Activated T-cell treated with anti-CD3 and anti-CD28 coated beads, Interleukin-2, amount 50 U/mL, for 4 hours (primary cell): ENCODE measurements at regions not wholly inside any gene's neighbourhood (a gene's known extent, or its start where the extent isn't known, plus 50 kb on each side); places are given as distances from the start of the nearest gene placed in this dataset.
"Not testable (repeated sequence)": the region's sequence is repeated elsewhere in the genome, so short reads cannot be mapped to it uniquely, and the experiment has no call there.

ENCODE experiments used
- ATAC-seq, 2 donors: fragments of 200-7000 bp; cut with Tn5 transposase; one replicate each; pipeline ENCODE4 v1.10.0; 2021
- DNase-seq: peaks from one replicate; pipeline ENCODE4 v3.0.0-alpha.2; 2020
- H3K27me3 Mint-ChIP-seq: one replicate; pipeline ENCODE4 v1.8.0; 2021; ENCODE audit warnings: low read depth, mixed read lengths
- H3K36me3 Mint-ChIP-seq: one replicate; pipeline ENCODE4 v1.8.0; 2022; ENCODE audit warnings: mixed read lengths; ENCODE audit not compliant: insufficient read depth
- H3K4me1 Mint-ChIP-seq: one replicate; pipeline ENCODE4 v1.8.0; 2021; ENCODE audit warnings: low read depth, mixed read lengths
- H3K4me3 Mint-ChIP-seq: one replicate; pipeline ENCODE4 v1.8.0; 2021; ENCODE audit warnings: mild to moderate bottlenecking, moderate library complexity, mixed read lengths
- H3K9me3 Mint-ChIP-seq: one replicate; pipeline ENCODE4 v1.8.0; 2021; ENCODE audit warnings: mixed read lengths

- not testable (repeated sequence) for DNase-seq, H3K4me1 Mint-ChIP-seq, H3K27me3 Mint-ChIP-seq, H3K4me3 Mint-ChIP-seq, ATAC-seq
- Mint-ChIP-seq H3K9me3 (peaks cover 83% of the 10 kb centered on the region), H3K36me3 (peaks cover 19% of the 10 kb centered on the region)
Measured at GRCh38 chr22:10722804-10723203, 4805.2 kb upstream of the OR11H1 start.

DNA sequence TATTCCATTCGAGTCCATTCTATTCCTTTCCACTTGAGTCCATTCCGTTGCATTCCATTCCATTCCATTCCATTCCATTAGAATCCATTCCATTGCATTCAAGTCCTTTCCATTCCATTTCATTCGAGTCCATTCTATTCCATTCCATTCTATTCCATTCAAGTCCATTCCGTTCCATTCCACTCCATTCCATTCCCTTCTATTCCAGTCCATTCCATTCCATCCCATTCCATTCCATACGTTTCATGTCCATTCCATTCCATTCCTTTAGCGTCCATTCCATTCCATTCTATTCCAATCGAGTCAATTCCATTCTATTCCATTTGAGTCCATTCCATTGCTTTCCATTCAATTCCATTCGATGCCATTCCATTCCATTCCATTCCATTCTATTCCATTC is 4804.0 kb upstream of the OR11H1 start:
- not testable (repeated sequence) for H3K4me1 Mint-ChIP-seq, ATAC-seq, H3K27me3 Mint-ChIP-seq, DNase-seq, H3K4me3 Mint-ChIP-seq
- Mint-ChIP-seq H3K9me3 (peaks cover 84% of the 10 kb centered on the region), H3K36me3 (peaks cover 24% of the 10 kb centered on the region)

DNA sequence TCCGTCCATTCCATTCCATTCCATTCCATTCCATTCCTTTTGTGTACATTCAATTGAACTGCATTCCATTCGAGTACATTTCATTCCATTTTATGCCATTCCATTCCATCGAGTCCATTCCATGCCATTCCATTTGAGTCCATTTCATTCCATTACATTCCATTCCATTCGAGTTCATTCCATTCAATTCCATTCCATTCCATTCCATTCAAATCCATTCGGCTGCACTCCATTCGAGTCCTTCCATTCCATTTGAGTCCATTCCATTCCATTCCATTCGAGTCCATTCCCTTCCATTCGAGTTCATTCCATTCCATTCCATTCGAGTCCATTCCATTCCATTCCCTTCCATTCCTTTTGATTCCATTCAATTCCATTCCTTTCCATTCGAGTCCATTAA is 4800.6 kb upstream of the OR11H1 start:
- Mint-ChIP-seq H3K9me3 (peaks cover 73% of the 10 kb centered on the region), H3K4me3 (no peak overlapping the region), H3K36me3 (peaks cover 24% of the 10 kb centered on the region), H3K4me1 (no peaks in the 10 kb centered on the region), H3K27me3 (no peaks in the 10 kb centered on the region)
- ATAC-seq (no peak), DNase-seq (no peak)

DNA sequence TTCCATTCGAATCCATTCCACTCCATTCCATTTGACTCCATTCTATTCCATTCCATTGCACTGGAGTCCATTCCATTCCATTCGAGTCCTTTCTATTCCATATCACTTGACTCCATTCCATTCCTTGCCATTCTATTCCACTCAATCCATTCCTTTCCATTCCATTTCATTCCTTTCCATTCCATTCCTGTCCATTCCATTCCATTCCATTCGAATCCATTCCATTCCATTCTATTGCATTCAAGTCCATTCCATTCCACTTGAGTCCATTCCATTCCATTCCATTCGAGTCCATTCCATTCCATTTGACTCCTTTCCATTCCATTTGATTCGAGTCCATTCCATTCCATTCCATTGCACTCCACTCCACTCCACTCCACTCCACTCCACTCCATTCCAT is 4798.0 kb upstream of the OR11H1 start:
- ATAC-seq, H3K4me1 Mint-ChIP-seq, H3K27me3 Mint-ChIP-seq, DNase-seq, H3K4me3 Mint-ChIP-seq: not testable (repeated sequence)
- Mint-ChIP-seq H3K9me3 (peaks cover 56% of the 10 kb centered on the region), H3K36me3 (peaks cover 14% of the 10 kb centered on the region)

DNA sequence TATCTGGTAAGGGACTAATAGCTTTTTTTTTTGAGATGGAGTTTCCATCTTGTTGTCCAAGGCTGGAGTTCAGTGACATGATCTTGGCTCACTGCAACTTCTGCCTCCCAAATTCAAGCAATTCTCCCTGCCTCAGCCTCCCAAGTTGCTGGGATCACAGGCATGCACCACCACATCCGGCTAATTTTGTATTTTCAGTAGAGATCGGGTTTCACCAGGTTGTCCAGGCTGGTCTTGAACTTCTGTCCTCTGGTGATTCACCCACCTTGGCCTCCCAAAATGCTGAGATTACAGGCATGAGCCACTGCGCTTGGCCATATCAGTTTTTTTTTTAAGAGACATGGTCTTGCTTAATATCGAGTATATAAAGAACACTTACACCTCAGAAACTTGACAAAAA is 4797.3 kb upstream of the OR11H1 start:
- ATAC-seq = not testable (repeated sequence)

DNA sequence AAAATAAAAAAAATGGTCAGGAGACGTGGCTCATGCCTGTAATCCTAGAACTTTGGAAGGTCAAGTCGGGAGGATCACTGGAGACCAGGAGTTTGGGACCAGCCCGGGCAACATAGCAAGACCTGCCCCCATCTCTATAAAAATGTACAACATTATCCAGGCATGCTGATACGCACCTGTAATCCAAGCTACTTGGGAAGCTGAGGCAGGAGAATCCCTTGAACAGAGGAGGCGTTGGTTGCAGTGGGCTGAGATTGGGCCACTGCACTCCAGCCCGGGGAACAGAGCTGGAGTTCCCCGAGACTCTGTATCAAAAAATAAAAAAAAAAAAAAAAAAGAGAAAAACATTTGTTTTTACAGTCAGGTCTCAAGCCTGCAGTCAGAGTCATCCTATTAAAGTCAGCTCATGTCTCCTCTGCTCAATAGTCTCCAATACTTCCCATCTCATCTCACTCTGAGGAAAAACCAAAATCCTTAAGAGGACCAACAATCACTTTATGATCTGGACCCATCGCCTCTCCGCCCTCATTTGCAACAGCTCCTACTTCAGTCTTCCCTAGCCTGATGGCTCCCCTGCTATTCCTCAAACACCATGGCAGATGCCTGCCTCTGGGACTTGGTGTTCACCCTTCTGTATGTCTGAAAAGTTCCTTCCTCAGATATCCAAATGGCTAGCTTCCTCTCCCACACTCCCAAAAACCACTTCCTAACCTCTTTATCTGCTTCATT is 4796.6 kb upstream of the OR11H1 start:
- not testable (repeated sequence) for DNase-seq, ATAC-seq, H3K27me3 Mint-ChIP-seq, H3K4me3 Mint-ChIP-seq, H3K4me1 Mint-ChIP-seq
- peaks cover 14% of the 10 kb centered on the region for H3K36me3 Mint-ChIP-seq
- H3K9me3 Mint-ChIP-seq = peaks cover 58% of the 10 kb centered on the region

More for the DNA sequence above, 4797.3 kb upstream of the OR11H1 start:
- not testable (repeated sequence) for DNase-seq, H3K4me1 Mint-ChIP-seq, H3K27me3 Mint-ChIP-seq, H3K4me3 Mint-ChIP-seq
- peaks cover 14% of the 10 kb centered on the region for H3K36me3 Mint-ChIP-seq
- H3K9me3 Mint-ChIP-seq = peaks cover 59% of the 10 kb centered on the region

DNA sequence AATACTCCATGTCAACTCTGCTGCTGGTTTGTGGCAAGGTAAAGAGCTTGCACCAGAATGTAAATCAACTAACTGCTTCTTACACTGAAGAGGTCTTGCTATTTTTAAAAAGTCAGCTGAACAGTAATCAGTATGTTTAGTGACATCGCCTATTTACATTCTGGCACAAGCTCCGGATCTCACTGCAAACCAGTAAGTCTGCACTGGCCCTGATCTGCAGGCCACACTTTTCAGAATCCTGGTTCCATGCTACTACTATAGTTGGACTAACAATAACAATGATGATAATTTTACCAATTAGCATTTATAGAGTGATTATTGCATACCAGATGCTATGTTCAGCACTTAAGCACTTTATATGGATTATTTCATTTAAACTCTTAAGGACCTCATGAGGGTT is 4792.9 kb upstream of the OR11H1 start:
- H3K4me3 Mint-ChIP-seq, DNase-seq, H3K27me3 Mint-ChIP-seq, H3K4me1 Mint-ChIP-seq, H3K36me3 Mint-ChIP-seq: not testable (repeated sequence)
- peak in 1 of 2 donors; percentile 11 for ATAC-seq
- peaks cover 42% of the 10 kb centered on the region for H3K9me3 Mint-ChIP-seq

DNA sequence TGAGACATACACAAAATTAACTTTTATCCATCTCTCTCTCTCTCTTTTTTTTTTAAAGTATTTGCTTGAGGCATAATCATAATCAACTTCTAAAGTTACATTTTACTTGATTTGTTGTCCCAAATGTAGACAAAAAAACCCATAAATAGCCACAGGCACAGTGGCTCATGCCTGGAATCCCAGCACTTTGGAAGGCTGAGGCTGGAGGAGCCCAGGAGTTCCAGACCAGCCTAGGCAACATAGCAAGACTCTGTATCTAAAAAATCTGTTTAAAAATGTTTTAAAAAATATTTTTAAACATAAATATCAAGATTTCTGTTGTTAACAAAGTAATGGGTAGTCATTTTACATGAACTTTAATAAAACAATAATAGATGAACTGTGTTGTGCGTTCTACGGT is 4791.1 kb upstream of the OR11H1 start:
- H3K4me3 Mint-ChIP-seq, ATAC-seq, DNase-seq, H3K36me3 Mint-ChIP-seq, H3K4me1 Mint-ChIP-seq, H3K27me3 Mint-ChIP-seq: not testable (repeated sequence)
- peaks cover 42% of the 10 kb centered on the region for H3K9me3 Mint-ChIP-seq

DNA sequence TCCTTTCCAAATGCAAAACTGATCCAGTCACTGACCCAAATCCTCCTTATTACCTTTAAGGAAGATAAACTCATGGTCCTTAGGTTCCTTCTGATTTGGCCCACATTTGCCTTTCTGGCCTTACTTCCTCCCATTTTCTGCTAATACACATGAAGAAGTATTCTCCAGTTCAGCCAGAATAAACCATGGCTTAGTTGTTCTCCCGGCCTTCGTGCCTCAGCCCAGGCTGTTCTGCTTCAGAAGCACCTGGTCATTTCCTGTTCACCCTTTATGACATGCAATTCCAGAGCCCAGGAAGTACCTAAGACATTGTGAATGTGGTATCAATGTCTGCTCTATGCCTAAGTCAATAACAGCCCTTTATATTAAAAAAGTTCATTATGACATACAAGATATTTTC is 4790.1 kb upstream of the OR11H1 start:
- not testable (repeated sequence) for H3K4me3 Mint-ChIP-seq, H3K36me3 Mint-ChIP-seq, H3K4me1 Mint-ChIP-seq, ATAC-seq, DNase-seq, H3K27me3 Mint-ChIP-seq
- H3K9me3 Mint-ChIP-seq = peaks cover 42% of the 10 kb centered on the region

- H3K9me3 Mint-ChIP-seq = peaks cover 47% of the 10 kb centered on the region
- H3K4me3 Mint-ChIP-seq = no peak overlapping the region
- H3K27me3 Mint-ChIP-seq = no peaks in the 10 kb centered on the region
- ATAC-seq = peak in 1 of 2 donors; percentile 28
- no peak for DNase-seq
- no peaks in the 10 kb centered on the region for H3K36me3 Mint-ChIP-seq
- H3K4me1 Mint-ChIP-seq = no peaks in the 10 kb centered on the region
Measured at GRCh38 chr22:10741210-10741609, 4786.8 kb upstream of the OR11H1 start.

DNA sequence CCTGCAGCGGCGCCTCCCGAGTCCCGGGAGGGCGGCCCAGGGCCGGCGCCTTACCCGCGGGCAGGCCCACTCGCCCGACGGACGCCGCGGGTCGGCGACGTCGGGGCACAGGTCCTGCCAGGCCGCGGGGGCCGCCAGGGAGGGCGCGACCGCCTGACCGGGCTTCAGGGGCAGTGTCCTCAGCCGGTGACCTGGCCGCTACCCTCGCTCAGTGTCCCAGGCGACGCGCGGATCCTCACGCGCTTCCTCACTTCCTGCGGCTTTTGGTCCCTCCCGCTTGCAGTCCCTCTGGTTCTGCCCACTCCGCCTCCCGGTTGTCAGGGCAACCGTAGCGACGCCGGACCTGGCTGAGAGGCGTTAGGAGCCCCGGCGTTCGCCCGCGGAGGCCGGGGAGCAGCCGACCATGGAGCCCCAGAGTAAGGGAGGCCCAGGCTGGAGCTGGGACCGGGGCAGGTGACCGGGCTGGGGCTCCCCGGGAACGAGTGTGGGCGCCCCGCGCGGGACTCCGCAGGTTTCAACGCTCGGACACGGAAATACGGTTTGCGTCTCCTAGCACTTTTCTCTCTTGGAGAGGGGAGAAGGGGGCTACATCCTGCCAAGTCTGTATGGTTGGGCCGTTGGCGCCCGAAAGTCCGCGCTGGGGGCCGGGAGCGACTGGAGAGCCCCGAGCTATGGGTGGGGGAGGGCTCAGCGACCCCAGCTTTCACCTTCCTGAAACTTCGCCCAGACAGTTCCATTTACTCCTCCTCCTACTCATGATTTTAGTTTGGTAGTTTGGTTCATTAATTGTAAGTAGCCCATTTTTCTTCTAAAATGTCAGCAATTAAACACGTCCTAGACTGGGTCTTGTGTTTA is 4786.0 kb upstream of the OR11H1 start:
- H3K9me3 Mint-ChIP-seq = peaks cover 52% of the 10 kb centered on the region
- H3K4me1 Mint-ChIP-seq, DNase-seq, H3K4me3 Mint-ChIP-seq, H3K36me3 Mint-ChIP-seq, H3K27me3 Mint-ChIP-seq: not testable (repeated sequence)
- ATAC-seq = peak in 1 of 2 donors; percentile 23

GRCh38 chr22:10746382-10746781 is 4781.6 kb upstream of the OR11H1 start:
- not testable (repeated sequence) for ATAC-seq, H3K27me3 Mint-ChIP-seq, H3K4me1 Mint-ChIP-seq, H3K4me3 Mint-ChIP-seq, DNase-seq, H3K36me3 Mint-ChIP-seq
- peaks cover 33% of the 10 kb centered on the region for H3K9me3 Mint-ChIP-seq

DNA sequence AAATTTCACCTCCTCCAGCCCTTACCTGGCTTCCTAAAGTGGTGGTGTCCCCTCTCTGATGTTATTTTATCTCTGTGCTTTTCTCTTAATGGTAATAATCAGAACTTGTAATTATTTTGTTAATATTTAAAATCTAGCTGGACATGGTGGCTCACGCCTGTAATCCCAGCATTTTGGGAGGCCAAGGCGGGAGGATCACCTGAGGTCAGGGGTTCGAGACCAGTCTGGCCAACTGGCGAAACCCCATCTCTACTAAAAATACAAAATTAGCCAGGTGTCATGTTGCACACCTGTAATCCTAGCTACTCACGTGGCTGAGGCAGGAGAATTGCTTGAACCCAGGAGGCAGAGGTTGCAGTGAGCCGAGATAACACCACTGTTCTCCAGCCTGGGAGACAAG is 4780.8 kb upstream of the OR11H1 start:
- not testable (repeated sequence) for DNase-seq, H3K36me3 Mint-ChIP-seq, H3K4me3 Mint-ChIP-seq, H3K4me1 Mint-ChIP-seq, H3K27me3 Mint-ChIP-seq, ATAC-seq
- peaks cover 37% of the 10 kb centered on the region for H3K9me3 Mint-ChIP-seq

GRCh38 chr22:10748751-10749150 is 4779.2 kb upstream of the OR11H1 start:
- not testable (repeated sequence) for DNase-seq, H3K36me3 Mint-ChIP-seq, ATAC-seq, H3K4me1 Mint-ChIP-seq, H3K4me3 Mint-ChIP-seq, H3K27me3 Mint-ChIP-seq
- H3K9me3 Mint-ChIP-seq = peaks cover 35% of the 10 kb centered on the region

- ATAC-seq = peak; percentile 10 to 25
- H3K4me3 Mint-ChIP-seq, H3K27me3 Mint-ChIP-seq, H3K4me1 Mint-ChIP-seq, DNase-seq, H3K36me3 Mint-ChIP-seq: not testable (repeated sequence)
- peaks cover 31% of the 10 kb centered on the region for H3K9me3 Mint-ChIP-seq
Measured at GRCh38 chr22:10749423-10749822, 4778.6 kb upstream of the OR11H1 start.
